ENCODE measurements at regions not wholly inside any gene's neighbourhood (a gene's known extent, or its start where the extent isn't known, plus 50 kb on each side); places are given as distances from the start of the nearest gene placed in this dataset.
"Not testable (repeated sequence)": the region's sequence is repeated elsewhere in the genome, so short reads cannot be mapped to it uniquely, and the experiment has no call there.

- not testable (repeated sequence) for H3K4me3 ChIP-seq (ENCODE audit: low read depth, low read length); DNase-seq (ENCODE audit: low read depth)
Observed at GRCh38 chr16:29578898-29579297, 72.7 kb upstream of the NPIPB12 start.

DNA sequence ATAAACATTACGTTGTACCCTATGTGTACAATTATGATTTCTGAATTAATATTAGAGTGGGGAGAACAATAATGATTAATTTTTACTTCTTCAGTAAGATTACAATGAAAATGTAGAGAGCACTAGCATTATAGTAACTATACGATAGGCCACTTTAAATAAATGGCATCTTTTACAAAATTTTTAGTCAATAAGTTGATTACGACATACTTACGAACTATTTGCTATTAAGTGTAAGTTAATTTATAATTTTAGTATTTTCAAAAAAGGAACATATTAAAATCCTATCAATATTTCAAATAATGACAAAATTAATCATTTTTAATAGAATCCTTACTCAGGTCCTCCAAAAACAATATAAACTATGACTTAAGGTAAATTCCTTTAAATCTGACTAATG lies 75.6 kb upstream of the NPIPB12 start:
- not testable (repeated sequence) for H3K4me3 ChIP-seq (ENCODE audit: low read depth, low read length); DNase-seq (ENCODE audit: low read depth)

DNA sequence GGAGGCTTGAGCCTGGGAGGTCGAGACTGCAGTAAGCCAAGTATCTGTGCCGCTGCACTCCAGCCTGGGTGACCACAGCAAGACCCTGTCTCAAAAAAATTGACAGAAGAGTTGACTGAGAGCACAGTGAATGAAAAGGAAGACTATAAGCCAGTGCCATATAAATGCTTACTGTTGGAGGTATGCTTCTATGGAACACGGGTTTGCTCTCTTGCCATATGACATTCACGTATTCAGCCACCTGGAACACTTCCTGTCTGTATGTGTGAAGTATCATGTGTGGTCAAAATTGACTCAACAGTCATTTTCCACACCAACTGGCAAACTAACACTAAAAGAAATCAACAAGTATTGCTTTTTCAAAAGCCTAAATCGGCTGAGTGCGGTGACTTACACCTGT lies 71.1 kb upstream of the SPN start:
- H3K4me3 ChIP-seq (ENCODE audit: low read depth, low read length); DNase-seq (ENCODE audit: low read depth): not testable (repeated sequence)

DNA sequence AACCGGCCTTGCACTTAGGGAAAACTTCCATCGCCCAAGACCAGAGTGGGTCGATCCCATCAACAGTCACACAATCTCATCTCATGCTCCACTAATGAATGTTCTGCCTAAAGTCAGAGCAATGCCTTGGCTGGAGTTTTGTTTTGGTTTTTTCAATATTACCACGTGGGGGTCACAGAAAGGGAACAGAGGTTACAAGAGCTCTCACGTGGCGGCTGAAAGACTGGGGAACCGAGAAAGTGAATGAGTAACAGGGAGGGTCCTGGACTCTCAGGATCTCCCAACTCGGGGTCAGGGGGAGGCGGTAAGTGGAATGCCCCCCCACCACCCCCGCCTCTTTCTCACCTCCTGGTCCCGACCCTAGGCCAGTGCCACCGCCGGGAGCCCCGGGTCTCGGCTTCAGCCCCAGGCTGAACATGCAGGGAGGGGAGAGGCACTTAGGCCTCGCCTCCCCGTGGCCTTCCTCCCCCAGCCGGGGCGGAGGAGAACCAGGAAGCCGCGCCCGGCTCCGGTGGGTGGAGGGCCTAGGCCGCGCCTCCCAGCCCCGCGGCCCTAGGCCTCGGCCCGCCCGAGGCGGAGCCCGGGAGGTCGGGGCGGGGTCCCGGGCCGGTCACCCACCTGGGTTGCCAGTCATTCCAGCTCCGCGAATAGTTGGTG lies 68.7 kb upstream of the SPN start:
- peak overlapping the region; percentile 62 for H3K4me3 ChIP-seq (ENCODE audit: low read depth, low read length)
- not testable (repeated sequence) for DNase-seq (ENCODE audit: low read depth)

GRCh38 chr16:29594926-29595838 lies 67.9 kb upstream of the SPN start:
- H3K4me3 ChIP-seq (ENCODE audit: low read depth, low read length), result peak overlapping the region; percentile 62
- peak; percentile 60 for DNase-seq (ENCODE audit: low read depth)

GRCh38 chr16:29597030-29597429 lies 66.0 kb upstream of the SPN start:
- not testable (repeated sequence) for DNase-seq (ENCODE audit: low read depth); H3K4me3 ChIP-seq (ENCODE audit: low read depth, low read length)

GRCh38 chr16:29600111-29601000 lies 62.7 kb upstream of the SPN start:
- not testable (repeated sequence) for H3K4me3 ChIP-seq (ENCODE audit: low read depth, low read length); DNase-seq (ENCODE audit: low read depth)

DNA sequence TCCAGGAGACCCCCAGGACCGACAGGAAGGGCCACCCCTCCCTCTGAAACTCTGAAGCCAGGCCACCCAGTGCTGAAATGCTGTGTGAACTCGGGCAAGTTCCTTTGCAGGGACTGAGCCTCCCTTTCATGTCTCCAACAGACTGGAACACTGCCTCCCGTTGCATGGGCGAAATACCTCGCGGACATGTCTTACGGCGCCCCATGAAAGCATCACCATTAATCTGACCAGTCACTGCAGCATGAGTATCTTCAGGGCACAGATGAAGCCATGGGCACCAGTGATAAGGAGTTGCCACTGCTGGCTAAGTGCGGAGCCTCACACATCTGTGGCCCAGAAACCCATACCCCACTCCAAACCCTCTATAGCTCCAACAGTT lies 60.8 kb upstream of the SPN start:
- not testable (repeated sequence) for H3K4me3 ChIP-seq (ENCODE audit: low read depth, low read length); DNase-seq (ENCODE audit: low read depth)

- not testable (repeated sequence) for H3K4me3 ChIP-seq (ENCODE audit: low read depth, low read length); DNase-seq (ENCODE audit: low read depth)
Observed at GRCh38 chr16:29602683-29603088, 60.4 kb upstream of the SPN start.

GRCh38 chr16:29604631-29605549 lies 58.2 kb upstream of the SPN start:
- DNase-seq (ENCODE audit: low read depth); H3K4me3 ChIP-seq (ENCODE audit: low read depth, low read length): not testable (repeated sequence)

- H3K4me3 ChIP-seq (ENCODE audit: low read depth, low read length); DNase-seq (ENCODE audit: low read depth): not testable (repeated sequence)
Observed at GRCh38 chr16:29605593-29606205, 57.3 kb upstream of the SPN start.

- not testable (repeated sequence) for H3K4me3 ChIP-seq (ENCODE audit: low read depth, low read length); DNase-seq (ENCODE audit: low read depth)
Observed at GRCh38 chr16:29606669-29607427, 56.2 kb upstream of the SPN start.

DNA sequence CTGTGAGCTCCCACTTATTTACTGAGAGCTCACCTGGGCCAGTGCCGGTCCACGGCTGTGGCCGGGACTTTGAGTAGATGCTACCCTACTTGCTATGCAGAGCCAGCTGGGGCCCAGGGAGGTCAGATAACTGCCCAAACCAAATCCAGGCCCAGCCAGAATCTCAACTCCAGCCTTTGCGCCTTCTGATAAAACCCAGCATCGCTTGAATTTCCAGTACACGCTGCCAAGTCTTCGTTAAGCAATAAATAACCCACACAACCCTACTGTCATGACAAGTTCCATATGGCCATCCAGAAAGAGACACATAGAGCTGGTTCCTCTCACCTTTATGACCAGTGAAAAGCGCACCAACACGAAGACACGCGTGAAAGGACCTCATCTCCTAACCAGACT lies 55.6 kb upstream of the SPN start:
- not testable (repeated sequence) for H3K4me3 ChIP-seq (ENCODE audit: low read depth, low read length); DNase-seq (ENCODE audit: low read depth)

GRCh38 chr16:29612381-29613306 lies 50.4 kb upstream of the SPN start:
- not testable (repeated sequence) for DNase-seq (ENCODE audit: low read depth)
- H3K4me3 ChIP-seq (ENCODE audit: low read depth, low read length), result peak overlapping the region; percentile 58

Data from skeletal muscle cell (primary cell).